ENCODE measurements at regions not wholly inside any gene's neighbourhood (a gene's known extent, or its start where the extent isn't known, plus 50 kb on each side); places are given as distances from the start of the nearest gene placed in this dataset.
A peak's percentile ranks its signal among the peaks of the same experiment; 100 is the strongest.

GRCh38 chr15:100721758-100722550 lies 119.6 kb downstream of the ASB7 start:
- peak; percentile 97 for DNase-seq (ENCODE audit: low read depth)

- no peak for DNase-seq (ENCODE audit: low read depth)
Observed at GRCh38 chr15:100722551-100723314, 120.3 kb downstream of the ASB7 start.

- no peak for DNase-seq (ENCODE audit: low read depth)
Observed at GRCh38 chr15:100723315-100723801, 121.0 kb downstream of the ASB7 start.

- DNase-seq (ENCODE audit: low read depth), result peak; percentile 67
Observed at GRCh38 chr15:100725121-100726069, 123.0 kb downstream of the ASB7 start.

- DNase-seq (ENCODE audit: low read depth), result no peak
Observed at GRCh38 chr15:100726070-100726420, 123.7 kb downstream of the ASB7 start.

GRCh38 chr15:100726421-100727190 lies 124.2 kb downstream of the ASB7 start:
- peak; percentile 66 for DNase-seq (ENCODE audit: low read depth)

- DNase-seq (ENCODE audit: low read depth), result no peak
Observed at GRCh38 chr15:100727291-100727851, 125.0 kb downstream of the ASB7 start.

- DNase-seq (ENCODE audit: low read depth), result no peak
Observed at GRCh38 chr15:100728371-100729201, 126.2 kb downstream of the ASB7 start.

GRCh38 chr15:100729461-100729860 lies 127.1 kb downstream of the ASB7 start:
- no peak for DNase-seq (ENCODE audit: low read depth)

- no peak for DNase-seq (ENCODE audit: low read depth)
Observed at GRCh38 chr15:100730129-100730528, 127.7 kb downstream of the ASB7 start.

GRCh38 chr15:100730655-100731266 lies 128.4 kb downstream of the ASB7 start:
- DNase-seq (ENCODE audit: low read depth), result no peak

GRCh38 chr15:100731267-100732152 lies 129.1 kb downstream of the ASB7 start:
- DNase-seq (ENCODE audit: low read depth), result no peak

GRCh38 chr15:100732211-100733055 lies 130.0 kb downstream of the ASB7 start:
- no peak for DNase-seq (ENCODE audit: low read depth)

- DNase-seq (ENCODE audit: low read depth), result no peak
Observed at GRCh38 chr15:100733101-100733842, 130.9 kb downstream of the ASB7 start.

- DNase-seq (ENCODE audit: low read depth), result peak; percentile 51
Observed at GRCh38 chr15:100733843-100734185, 131.4 kb downstream of the ASB7 start.

- DNase-seq (ENCODE audit: low read depth), result no peak
Observed at GRCh38 chr15:100734586-100734985, 132.2 kb downstream of the ASB7 start.

All from HS-27A (cell line).